Tibial nerve (tissue), 4 donors: ENCODE measurements at regions not wholly inside any gene's neighbourhood (a gene's known extent, or its start where the extent isn't known, plus 50 kb on each side); places are given as distances from the start of the nearest gene placed in this dataset.

Experiments
- DNase-seq, 2 donors: peaks; one replicate each; pipeline ENCODE4 v3.0.0-alpha.2; 2019; ENCODE audit warnings: low spot score in 2 of 2
- H3K27ac ChIP-seq, 4 donors: fragments of 200-600 bp; sonication (generic) in 3 of 4; one replicate each; pipeline ENCODE4 v1.5.1; 2017 to 2019; ENCODE audit warnings: mild to moderate bottlenecking in 1 of 4
- H3K27me3 ChIP-seq, 2 donors: fragments of 200-600 bp; sonication (generic) in 1 of 2; one replicate each; pipeline versions ENCODE4 v1.5.1 to v1.6.0; 2017 to 2019
- H3K36me3 ChIP-seq, 3 donors: fragments of 200-600 bp; sonication (generic); one replicate each; pipeline ENCODE4 v1.5.1; 2018 to 2019
- H3K4me1 ChIP-seq, 4 donors: fragments of 200-600 bp; sonication (generic) in 3 of 4; one replicate each; pipeline ENCODE4 v1.5.1; 2017 to 2019
- H3K4me3 ChIP-seq, 4 donors: fragments of 200-600 bp; sonication (generic) in 3 of 4; one replicate each; pipeline ENCODE4 v1.5.1; 2017 to 2019; ENCODE audit warnings: mild to moderate bottlenecking in 1 of 4, moderate library complexity in 1 of 4
- H3K9me3 ChIP-seq, 4 donors: fragments of 200-600 bp; sonication (generic) in 3 of 4; one replicate each; pipeline ENCODE4 v1.5.1; 2017 to 2019
- EP300 ChIP-seq, 2 donors: sonication (generic); formaldehyde crosslinking; IDR thresholded peaks; one replicate each; pipeline ENCODE4 v1.6.1; 2017; ENCODE audit warnings: antibody characterized with exemption in 2 of 2, mild to moderate bottlenecking in 1 of 2
- POLR2A ChIP-seq, 2 donors: fragments of 450-650 bp; IDR thresholded peaks; one replicate each; pipeline ENCODE4 v1.6.1; 2017; ENCODE audit warnings: antibody characterized with exemption in 2 of 2, mild to moderate bottlenecking in 2 of 2, moderate library complexity in 2 of 2
- WGBS, 2 donors: methylation state at CpG; one replicate each; pipeline ENCODE4 v1.1.5; 2018; 5-methylcytosine and 5-hydroxymethylcytosine counted together
- TF ChIP-seq, protein P1 (sequence below), 5 experiments: fragments of 200-600 bp in 3 of 5; fragments of 450-650 bp in 2 of 5; sonication (generic) in 3 of 5; IDR thresholded peaks; one replicate each; pipeline ENCODE4 v1.5.1; 2016 to 2019; ENCODE audit warnings: antibody characterized with exemption in 5 of 5, mild to moderate bottlenecking in 3 of 5, moderate library complexity in 2 of 5

DNA sequence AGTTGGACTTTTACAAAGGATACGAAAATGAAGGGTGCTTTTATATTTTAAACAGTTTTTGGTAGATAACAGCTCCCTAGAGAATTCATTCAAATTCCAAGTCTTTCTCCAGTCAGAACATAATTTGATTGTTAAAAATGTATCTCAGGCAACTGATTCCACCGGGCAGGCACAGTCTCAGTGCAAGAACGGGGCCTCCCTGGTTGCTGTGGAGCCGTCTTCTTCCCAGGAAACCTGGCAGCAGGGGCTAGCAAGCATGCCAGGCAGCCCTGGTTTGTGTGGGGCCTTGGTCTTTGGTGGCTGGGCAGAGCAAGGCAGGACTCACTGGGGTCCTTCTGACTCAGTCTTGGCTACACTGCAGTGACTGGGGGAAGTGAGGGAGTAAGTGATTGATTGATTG is 143.5 kb downstream of the NXNL2 start:
- Histone ChIP-seq H3K27me3 (no peaks in the 10 kb centered on the region), H3K27ac (no peak overlapping the region), H3K36me3 (no peaks in the 10 kb centered on the region), H3K4me3 (no peak overlapping the region), H3K9me3 (no peaks in the 10 kb centered on the region), H3K4me1 (peaks cover 0 to 4% (median 0%) of the 10 kb centered on the region in 4 donors)
- TF ChIP-seq POLR2A (IDR thresholded peaks at IDR 0.05) = no peak
- TF ChIP-seq EP300 (IDR thresholded peaks at IDR 0.05) = no peak
- TF ChIP-seq, protein P1, sequence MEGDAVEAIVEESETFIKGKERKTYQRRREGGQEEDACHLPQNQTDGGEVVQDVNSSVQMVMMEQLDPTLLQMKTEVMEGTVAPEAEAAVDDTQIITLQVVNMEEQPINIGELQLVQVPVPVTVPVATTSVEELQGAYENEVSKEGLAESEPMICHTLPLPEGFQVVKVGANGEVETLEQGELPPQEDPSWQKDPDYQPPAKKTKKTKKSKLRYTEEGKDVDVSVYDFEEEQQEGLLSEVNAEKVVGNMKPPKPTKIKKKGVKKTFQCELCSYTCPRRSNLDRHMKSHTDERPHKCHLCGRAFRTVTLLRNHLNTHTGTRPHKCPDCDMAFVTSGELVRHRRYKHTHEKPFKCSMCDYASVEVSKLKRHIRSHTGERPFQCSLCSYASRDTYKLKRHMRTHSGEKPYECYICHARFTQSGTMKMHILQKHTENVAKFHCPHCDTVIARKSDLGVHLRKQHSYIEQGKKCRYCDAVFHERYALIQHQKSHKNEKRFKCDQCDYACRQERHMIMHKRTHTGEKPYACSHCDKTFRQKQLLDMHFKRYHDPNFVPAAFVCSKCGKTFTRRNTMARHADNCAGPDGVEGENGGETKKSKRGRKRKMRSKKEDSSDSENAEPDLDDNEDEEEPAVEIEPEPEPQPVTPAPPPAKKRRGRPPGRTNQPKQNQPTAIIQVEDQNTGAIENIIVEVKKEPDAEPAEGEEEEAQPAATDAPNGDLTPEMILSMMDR (IDR thresholded peaks at IDR 0.05) = no peak
- no peak for DNase-seq
- 78 to 85% methylated on average over 4 of the region's 4 CpGs for WGBS, 2 donors

DNA sequence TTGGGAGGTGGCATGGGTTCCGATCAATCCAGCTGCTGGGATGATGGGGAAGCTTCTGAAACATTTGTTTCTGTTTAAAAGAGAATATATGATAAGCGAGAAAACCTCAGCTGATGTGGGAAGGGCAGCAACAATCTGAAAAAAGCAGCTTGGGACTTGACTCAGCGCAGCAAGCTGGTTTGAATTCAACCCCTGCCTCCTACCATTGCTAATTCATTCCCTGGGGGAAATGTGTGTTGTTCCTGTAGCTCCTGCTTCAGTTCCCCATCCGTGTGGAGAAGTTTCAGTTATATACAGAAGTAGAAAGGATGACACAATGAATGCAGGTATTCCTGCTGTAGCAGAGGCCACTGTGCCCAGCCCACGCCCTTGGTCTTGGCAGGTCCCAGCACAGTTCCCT is 145.1 kb downstream of the NXNL2 start:
- DNase-seq = no peak
- H3K36me3 ChIP-seq = no peaks in the 10 kb centered on the region
- no peaks in the 10 kb centered on the region for H3K9me3 ChIP-seq
- TF ChIP-seq POLR2A (IDR thresholded peaks at IDR 0.05) = no peak
- TF ChIP-seq EP300 (IDR thresholded peaks at IDR 0.05) = no peak
- TF ChIP-seq, protein P1 (IDR thresholded peaks at IDR 0.05) = no peak
- no peaks in the 10 kb centered on the region for H3K4me1 ChIP-seq
- H3K27ac ChIP-seq = no peak overlapping the region
- WGBS, 2 donors = 82 to 84% methylated on average over 5 of the region's 5 CpGs
- H3K4me3 ChIP-seq = no peak overlapping the region
- no peaks in the 10 kb centered on the region for H3K27me3 ChIP-seq

DNA sequence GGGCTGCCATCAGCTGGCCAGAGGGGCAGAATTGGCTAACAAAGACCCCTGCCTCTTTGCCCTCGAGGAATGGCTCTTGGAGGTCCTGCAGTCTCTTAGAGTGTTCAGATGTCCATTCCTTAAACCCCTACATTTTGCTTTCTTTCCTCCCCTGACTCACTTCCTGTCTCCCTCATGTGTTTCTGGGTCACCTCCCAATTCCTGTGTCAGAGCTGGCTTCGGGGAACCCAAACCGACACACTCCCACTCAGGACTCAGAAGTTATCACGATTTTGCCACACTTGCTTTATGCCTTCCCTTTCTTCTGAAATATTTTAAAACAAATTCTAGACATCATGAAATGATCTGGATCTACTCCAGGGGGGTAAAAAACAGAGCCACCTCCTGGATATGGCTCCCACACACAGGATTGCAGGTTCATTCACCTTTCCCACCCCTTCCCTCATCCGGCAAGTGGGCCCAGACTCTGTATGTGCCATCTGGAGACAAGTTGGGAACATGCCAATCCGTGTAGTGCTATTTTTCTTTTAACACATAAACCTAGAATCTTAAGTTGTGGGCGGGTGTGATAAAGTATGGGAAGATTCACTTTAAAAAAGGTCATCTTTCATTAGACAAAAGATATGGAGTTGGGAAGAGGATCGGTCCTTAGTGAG is 145.7 kb downstream of the NXNL2 start:
- H3K9me3 ChIP-seq = no peaks in the 10 kb centered on the region
- H3K27me3 ChIP-seq = no peaks in the 10 kb centered on the region
- TF ChIP-seq, protein P1 (IDR thresholded peaks at IDR 0.05) = no peak
- no peak for TF ChIP-seq POLR2A (IDR thresholded peaks at IDR 0.05)
- TF ChIP-seq EP300 (IDR thresholded peaks at IDR 0.05) = no peak
- no peak for DNase-seq
- no peak overlapping the region for H3K27ac ChIP-seq
- no peak overlapping the region for H3K4me3 ChIP-seq
- WGBS, 2 donors = 86 to 88% methylated on average over 8 of the region's 8 CpGs
- no peaks in the 10 kb centered on the region for H3K36me3 ChIP-seq
- no peaks in the 10 kb centered on the region for H3K4me1 ChIP-seq

DNA sequence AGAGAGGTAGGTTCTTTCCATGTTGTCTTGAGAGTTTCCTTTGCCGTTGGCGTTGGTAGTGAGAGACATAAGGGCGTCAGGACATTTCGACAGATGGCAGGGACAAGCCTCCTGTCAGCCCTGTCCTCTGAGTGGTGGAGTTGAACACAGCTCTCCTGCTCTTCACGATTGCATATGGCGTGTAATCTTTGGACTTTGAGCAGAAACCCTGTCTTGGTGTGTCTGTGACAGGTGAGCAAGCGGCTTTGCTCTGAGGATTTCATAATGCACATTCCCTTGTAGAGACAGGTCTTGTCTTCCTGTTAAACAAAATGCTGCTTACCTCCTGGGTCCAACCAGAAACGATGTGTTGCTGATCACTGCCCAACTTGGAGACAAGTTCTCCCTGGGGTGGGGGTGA is 146.5 kb downstream of the NXNL2 start:
- 81 to 87% methylated on average over 8 of the region's 8 CpGs for WGBS, 2 donors
- H3K27me3 ChIP-seq = no peaks in the 10 kb centered on the region
- H3K9me3 ChIP-seq = no peaks in the 10 kb centered on the region
- no peaks in the 10 kb centered on the region for H3K36me3 ChIP-seq
- H3K4me3 ChIP-seq = no peak overlapping the region
- H3K4me1 ChIP-seq = no peaks in the 10 kb centered on the region
- TF ChIP-seq, protein P1 (IDR thresholded peaks at IDR 0.05) = no peak
- TF ChIP-seq POLR2A (IDR thresholded peaks at IDR 0.05) (no peak), EP300 (IDR thresholded peaks at IDR 0.05) (no peak)
- DNase-seq = no peak
- H3K27ac ChIP-seq = no peak overlapping the region

DNA sequence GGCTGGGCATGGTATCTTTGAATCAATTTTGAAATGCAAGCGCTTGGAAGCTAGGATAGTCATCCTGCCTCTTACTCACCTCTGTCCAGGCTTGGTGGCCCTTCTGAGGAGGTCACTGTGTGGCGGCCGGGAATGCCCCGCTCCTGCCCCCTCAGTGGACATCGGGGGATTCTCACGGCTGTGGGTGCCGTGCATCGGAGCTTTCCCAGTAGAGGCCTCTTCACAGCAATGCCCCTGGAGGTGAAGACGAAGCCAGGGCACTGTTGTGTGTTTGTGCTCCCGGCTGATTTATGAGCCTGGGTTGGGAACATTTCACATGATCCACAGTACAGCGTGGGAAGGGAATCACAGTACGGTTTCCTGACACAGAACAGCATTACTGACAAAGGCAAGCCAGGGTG is 147.5 kb downstream of the NXNL2 start:
- DNase-seq = no peak
- no peak overlapping the region for H3K4me3 ChIP-seq
- 44 to 45% methylated on average over 4 to 12 of the region's 12 CpGs for WGBS, 2 donors
- H3K36me3 ChIP-seq = no peaks in the 10 kb centered on the region
- no peak for TF ChIP-seq EP300 (IDR thresholded peaks at IDR 0.05)
- TF ChIP-seq POLR2A (IDR thresholded peaks at IDR 0.05) = no peak
- TF ChIP-seq, protein P1 (IDR thresholded peaks at IDR 0.05) = no peak
- no peaks in the 10 kb centered on the region for H3K9me3 ChIP-seq
- no peak overlapping the region for H3K27ac ChIP-seq
- no peaks in the 10 kb centered on the region for H3K27me3 ChIP-seq
- H3K4me1 ChIP-seq = no peaks in the 10 kb centered on the region
